Peyer's patch (tissue), 4 donors: ENCODE measurements at regions not wholly inside any gene's neighbourhood (a gene's known extent, or its start where the extent isn't known, plus 50 kb on each side); places are given as distances from the start of the nearest gene placed in this dataset.

Source experiments
- CTCF ChIP-seq, 6 experiments: fragments of 450-650 bp in 4 of 6; fragments of 200-600 bp in 2 of 6; sonication (generic) in 1 of 6; IDR thresholded peaks; one replicate each; pipeline ENCODE4 v1.5.1; 2017 to 2019; ENCODE audit warnings: antibody characterized with exemption in 6 of 6, mild to moderate bottlenecking in 3 of 6, moderate library complexity in 1 of 6
- POLR2A ChIP-seq, 2 donors: fragments of 450-650 bp; IDR thresholded peaks; one replicate each; pipeline ENCODE4 v1.5.1; 2017; ENCODE audit warnings: antibody characterized with exemption in 2 of 2, mild to moderate bottlenecking in 2 of 2, moderate library complexity in 2 of 2

- no peak for TF ChIP-seq CTCF (IDR thresholded peaks at IDR 0.05)
- TF ChIP-seq POLR2A (IDR thresholded peaks at IDR 0.05), result no peak
Measured at GRCh38 chr6:105873211-105873704, 212.9 kb upstream of the PRDM1 start.
